RWPE1 (cell line): ENCODE measurements at regions not wholly inside any gene's neighbourhood (a gene's known extent, or its start where the extent isn't known, plus 50 kb on each side); places are given as distances from the start of the nearest gene placed in this dataset.

Experiments used
- CTCF ChIA-PET: fragments of 350-600 bp; sonication (Branson Sonifier 250); formaldehyde crosslinking; extraction: SDS; loops from one replicate; lab custom pipeline; 2021; lab: Yijun Ruan, JAX
- POLR2A ChIA-PET: fragments of 400-600 bp; formaldehyde crosslinking; extraction: SDS; loops from one replicate; lab custom pipeline; 2020; ENCODE audit warnings: antibody characterized with exemption; ENCODE audit not compliant: low non-redundant PET; lab: Yijun Ruan, JAX
- DNase-seq: peaks from one replicate; pipeline ENCODE4 v3.0.0; 2012; ENCODE audit warnings: low spot score
- H3K27ac ChIP-seq: fragments of 450-650 bp; 2 replicates; pipeline ENCODE4 v1.5.1; 2017
- TF ChIP-seq, protein P1 (sequence below): fragments of 450-650 bp; conservative IDR thresholded peaks from 2 replicates; pipeline ENCODE4 v1.5.1; 2017; ENCODE audit warnings: low read depth, mild to moderate bottlenecking

DNA sequence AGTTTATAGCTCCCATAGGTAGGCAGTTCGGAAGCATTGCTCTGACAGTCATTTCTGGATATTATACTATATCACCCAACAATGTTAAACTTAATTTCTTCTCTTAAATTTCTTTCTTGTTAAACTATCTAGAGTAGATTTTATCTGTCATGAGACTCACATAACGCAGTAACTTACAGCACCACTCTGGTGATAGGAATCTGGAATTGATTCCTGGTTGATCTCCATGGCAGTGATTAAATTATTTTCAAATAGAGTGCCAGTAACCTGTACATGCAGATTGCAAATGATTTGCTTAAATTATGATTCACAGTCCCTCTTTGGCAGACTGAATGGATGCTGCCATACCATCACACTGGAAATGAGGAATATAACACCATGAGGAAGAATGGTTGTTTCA lies 722.1 kb downstream of the DACH1 start:
- no peak overlapping the region for H3K27ac ChIP-seq
- TF ChIP-seq, protein P1, sequence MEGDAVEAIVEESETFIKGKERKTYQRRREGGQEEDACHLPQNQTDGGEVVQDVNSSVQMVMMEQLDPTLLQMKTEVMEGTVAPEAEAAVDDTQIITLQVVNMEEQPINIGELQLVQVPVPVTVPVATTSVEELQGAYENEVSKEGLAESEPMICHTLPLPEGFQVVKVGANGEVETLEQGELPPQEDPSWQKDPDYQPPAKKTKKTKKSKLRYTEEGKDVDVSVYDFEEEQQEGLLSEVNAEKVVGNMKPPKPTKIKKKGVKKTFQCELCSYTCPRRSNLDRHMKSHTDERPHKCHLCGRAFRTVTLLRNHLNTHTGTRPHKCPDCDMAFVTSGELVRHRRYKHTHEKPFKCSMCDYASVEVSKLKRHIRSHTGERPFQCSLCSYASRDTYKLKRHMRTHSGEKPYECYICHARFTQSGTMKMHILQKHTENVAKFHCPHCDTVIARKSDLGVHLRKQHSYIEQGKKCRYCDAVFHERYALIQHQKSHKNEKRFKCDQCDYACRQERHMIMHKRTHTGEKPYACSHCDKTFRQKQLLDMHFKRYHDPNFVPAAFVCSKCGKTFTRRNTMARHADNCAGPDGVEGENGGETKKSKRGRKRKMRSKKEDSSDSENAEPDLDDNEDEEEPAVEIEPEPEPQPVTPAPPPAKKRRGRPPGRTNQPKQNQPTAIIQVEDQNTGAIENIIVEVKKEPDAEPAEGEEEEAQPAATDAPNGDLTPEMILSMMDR: no peak
- POLR2A ChIA-PET: no interaction called here
- DNase-seq: no peak
- CTCF ChIA-PET: no interaction called here

DNA sequence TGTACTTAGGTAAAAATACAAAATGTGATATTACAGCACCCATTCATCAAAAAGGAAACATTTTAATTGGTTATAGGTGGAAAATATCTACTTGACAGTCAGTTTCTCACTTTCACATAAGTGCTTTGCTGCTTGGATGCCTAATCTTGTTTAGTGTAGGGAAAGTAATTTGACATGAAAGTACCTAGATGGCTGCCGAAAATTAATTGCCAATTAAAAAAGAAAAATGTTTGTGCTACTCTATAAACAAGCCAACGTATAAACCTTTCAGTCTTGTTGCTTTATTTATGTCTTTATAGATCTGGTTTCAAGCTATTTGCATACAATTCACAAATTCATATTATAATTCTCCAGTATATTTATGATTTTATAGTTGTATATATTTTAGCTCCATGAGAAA lies 729.9 kb downstream of the DACH1 start:
- no peak overlapping the region for H3K27ac ChIP-seq
- CTCF ChIA-PET: no interaction called here
- DNase-seq: no peak
- POLR2A ChIA-PET: no interaction called here
- TF ChIP-seq, protein P1: no peak

DNA sequence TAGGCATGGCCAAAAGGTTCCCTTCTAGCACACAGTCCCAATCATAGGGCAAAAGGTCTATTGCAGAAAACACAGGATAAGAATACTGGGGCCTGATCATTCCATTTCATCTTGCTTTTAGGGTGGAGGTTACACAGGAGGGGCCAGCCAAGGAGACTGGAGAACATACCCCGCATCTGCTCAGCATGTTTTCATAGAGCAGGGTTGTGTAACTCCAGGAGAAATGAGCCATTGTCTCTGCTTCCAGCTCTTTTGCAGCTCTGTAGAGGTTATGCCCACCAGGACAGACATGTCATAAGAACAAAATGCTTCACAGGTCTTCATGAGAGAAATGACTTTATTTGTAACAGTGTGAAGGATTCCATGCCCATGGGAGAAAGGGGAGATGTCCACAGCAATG lies 742.8 kb downstream of the DACH1 start:
- ChIA-PET CTCF (no interaction called here), POLR2A (no interaction called here)
- TF ChIP-seq, protein P1: no peak

DNA sequence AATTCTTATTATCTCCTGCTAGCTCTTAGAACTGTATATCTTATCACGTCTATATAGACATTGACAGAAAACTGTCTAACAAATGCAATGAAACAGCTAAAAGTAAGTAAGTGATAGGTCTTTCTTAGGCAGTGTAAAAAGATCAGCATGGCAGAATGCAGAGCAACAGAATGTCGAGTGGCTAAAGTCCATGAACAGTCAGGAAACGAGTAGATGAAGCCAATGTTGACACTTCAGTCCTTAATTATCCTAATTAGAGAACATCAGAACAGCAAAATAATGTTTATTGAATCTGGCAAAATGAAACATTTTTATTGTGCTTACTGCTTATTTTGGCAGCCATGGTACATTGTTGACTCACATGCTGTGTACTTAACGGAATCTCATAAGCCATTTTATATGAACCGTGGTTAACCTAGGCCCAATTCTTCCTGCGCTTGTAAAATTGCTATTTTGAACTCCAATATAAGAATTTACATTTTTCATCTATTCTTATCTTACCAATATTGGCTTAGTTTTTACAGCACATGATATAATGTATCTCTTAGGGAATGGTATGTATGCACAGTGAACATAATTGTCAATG lies 748.1 kb downstream of the DACH1 start:
- TF ChIP-seq, protein P1: no peak
- POLR2A ChIA-PET: no interaction called here
- H3K27ac ChIP-seq: no peak overlapping the region
- CTCF ChIA-PET: no interaction called here
- DNase-seq: no peak

More for the DNA sequence above, 742.8 kb downstream of the DACH1 start:
- H3K27ac ChIP-seq: no peak overlapping the region
- no peak for DNase-seq

DNA sequence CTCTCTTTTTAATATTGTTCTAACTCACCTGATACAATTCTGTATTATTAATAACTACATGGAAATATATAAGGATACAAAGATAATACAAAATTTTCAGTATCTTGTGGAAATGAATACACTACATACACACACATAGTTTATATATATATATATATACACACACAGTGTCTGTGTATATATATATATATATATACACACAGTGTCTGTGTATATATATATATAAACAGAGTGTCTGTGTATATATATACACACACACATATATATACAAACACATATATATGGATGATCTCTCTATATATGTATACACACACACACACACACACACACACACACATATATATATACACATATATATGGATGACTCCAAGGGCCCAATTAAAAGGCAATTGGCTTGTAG lies 749.1 kb downstream of the DACH1 start:
- DNase-seq: no peak
- H3K27ac ChIP-seq: no peak overlapping the region
- ChIA-PET POLR2A (no interaction called here), CTCF (no interaction called here)
- TF ChIP-seq, protein P1: no peak

DNA sequence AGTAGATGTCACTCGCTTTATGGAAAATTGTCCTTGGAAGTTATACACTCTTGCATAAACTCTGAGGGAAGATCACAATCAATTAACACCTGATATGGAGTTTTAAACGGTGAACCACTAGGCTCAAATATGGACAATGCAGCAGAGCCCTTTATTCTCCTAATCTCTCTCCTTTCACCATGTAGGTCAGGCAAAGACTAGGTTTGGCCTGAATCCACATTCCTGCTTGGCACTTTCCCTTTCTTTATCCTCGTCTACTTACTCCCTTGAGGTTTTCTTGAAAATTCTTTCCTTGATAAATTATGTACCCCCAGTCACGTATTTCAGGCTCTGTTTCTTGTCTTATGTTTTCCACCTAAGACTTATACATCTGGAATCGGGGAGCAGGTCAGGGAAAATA lies 751.7 kb downstream of the DACH1 start:
- ChIA-PET POLR2A (no interaction called here), CTCF (no interaction called here)
- TF ChIP-seq, protein P1: no peak

More for the DNA sequence above, 751.7 kb downstream of the DACH1 start:
- DNase-seq: no peak
- H3K27ac ChIP-seq: no peak overlapping the region
